HG03520 (cell line): ENCODE measurements at regions not wholly inside any gene's neighbourhood (a gene's known extent, or its start where the extent isn't known, plus 50 kb on each side); places are given as distances from the start of the nearest gene placed in this dataset.
"Not testable (repeated sequence)": the region's sequence is repeated elsewhere in the genome, so short reads cannot be mapped to it uniquely, and the experiment has no call there.

Source experiments
- ATAC-seq: cut with Tn5 transposase; IDR thresholded peaks from one replicate; pipeline ENCODE4 v1.9.1; 2021; ENCODE audit warnings: mild to moderate bottlenecking, moderate library complexity; ENCODE audit not compliant: unreplicated experiment

DNA sequence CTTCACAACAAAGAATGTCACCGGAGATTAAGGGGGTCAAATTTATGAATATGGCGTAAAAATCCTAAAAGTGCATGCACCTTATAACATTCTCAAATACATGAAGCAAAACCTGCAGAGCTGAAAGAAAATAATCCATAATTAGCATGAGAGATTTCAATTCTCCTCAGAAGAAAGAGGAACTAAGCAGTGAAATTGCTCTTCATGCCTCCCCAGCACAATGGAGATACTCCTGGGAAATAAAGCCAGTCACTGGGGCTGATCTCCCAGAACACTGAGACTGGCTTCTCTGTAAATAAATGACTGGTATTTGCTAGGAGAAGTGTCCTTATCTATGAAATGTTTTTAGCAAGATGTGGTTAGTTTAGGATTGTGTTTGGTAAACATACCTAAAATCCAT is 68.1 kb downstream of the GOLGA6L6 start:
- ATAC-seq: not testable (repeated sequence)

DNA sequence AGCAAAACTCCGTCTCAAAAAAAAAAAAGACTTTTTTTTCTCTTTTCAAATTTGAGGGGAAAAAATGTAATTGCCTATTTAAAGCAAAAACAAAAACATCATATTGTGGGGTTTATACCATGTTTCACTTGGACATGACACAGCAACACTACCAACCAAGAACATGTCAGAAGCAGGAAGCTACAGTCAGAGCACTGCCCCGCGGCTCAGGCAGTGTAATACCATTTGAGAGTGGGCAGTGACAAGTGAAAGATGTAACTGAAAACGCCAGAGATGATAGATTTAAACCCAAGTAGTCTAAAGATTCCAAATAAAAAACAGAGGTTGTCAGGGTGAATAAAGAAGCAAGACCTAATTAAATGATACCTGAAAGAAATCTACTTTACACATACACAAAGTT is 68.6 kb downstream of the GOLGA6L6 start:
- not testable (repeated sequence) for ATAC-seq

DNA sequence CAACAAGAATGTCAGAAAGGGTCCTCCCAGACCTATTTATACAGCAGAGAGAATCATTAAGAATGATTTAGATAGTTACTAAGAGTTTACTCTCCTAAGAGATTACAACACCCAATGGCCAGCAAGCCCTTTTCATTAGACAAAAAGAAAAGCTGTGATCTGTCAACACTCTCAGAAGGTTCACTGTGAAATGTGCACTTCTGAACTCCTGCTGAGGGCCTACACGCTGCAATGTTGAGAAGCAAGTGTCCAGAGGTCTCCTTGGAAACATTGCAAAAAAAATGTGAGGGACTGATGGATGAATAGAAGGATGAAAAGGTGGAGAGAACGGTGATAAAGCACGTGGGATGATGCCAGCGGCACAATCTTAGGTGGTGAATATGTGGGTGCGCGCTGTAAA is 70.8 kb downstream of the GOLGA6L6 start:
- ATAC-seq: not testable (repeated sequence)

DNA sequence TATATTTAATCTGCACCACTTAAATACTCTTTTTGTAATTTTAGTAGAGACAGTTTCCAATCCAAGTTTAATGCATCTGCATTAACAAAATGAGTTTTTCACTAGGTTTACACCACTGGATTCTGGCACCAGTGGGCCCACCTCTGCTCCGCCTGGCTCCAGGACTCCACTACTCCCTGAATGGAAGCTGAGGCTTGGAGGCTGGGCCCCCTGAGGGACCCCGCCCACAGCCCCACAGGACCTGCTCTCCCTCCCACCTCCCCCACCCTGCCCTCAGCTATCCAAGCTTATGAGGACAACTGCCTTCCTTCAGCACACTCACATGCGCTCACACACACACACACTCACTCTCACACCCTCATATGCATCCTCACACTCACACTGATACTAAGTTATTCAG is 100.5 kb downstream of the GOLGA6L6 start:
- not testable (repeated sequence) for ATAC-seq

DNA sequence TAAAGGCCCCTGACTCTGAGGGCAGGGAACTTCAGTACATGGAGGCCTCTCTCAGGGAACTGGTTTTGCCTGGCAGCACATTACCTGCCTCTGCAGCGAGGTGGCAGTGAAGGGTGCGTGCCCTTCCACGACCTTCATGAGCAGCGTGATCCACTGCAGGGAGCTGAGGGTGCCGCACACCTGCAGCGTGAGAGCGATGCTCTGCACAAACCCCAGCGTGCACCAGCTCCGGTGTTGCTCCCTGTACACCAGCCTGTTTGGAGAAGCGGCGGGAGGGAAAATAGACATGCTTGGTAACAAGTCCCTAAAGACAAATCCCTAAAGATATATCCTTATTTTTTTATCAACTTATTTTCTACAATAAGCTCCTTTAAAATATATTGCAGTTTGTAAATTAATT is 101.2 kb downstream of the GOLGA6L6 start:
- ATAC-seq: not testable (repeated sequence)

DNA sequence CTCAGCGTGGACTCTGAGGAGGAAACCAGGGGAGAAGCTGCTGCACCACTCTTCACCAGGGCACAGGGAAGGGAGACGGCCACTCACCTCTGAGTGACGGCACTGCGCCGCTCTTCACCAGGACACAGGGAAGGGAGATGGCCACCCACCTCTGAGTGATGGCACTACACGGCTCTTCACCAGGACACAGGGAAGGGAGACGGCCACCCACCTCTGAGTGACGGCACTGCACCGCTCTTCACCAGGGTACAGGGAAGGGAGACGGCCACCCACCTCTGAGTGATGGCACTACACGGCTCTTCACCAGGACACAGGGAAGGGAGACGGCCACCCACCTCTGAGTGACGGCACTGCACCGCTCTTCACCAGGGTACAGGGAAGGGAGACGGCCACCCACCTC is 102.5 kb downstream of the GOLGA6L6 start:
- not testable (repeated sequence) for ATAC-seq

DNA sequence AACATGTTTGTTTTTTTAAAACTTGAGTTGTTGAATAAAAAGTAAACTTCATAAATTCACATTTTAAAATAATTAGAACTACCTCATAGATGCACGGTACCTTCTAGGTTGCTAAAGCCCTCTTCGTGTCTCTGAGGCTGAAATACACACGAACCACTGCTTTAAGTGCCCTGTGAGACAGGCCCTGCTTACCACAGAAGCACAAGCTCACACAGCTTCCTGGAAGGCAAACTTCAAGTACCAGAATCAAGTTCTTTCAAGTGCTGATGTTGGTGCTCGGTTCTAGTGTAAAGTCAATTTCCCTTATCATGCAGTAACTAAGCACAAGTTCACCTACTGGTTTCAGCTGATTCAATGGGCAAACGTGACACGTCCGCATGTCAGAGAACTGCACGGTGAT is 103.3 kb downstream of the GOLGA6L6 start:
- ATAC-seq: not testable (repeated sequence)

DNA sequence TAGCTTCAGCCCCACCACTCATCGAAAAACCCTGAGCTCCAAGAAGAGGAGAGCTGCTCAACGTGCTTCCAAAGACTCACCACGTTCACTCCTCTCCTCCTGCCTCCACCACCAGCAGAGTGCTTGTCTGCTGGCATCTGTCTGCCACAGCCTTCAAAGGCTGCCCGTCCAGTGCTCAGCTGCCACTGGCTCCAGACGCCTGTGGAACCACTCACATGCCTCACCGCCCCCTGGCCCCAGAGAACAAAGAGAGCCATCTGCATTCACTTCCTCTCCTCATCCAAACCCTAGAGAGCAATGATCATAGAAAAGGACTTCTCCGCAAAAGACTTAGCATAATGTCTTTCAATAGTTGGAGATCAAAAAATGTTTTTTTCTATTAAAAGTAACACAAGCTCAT is 108.1 kb downstream of the GOLGA6L6 start:
- not testable (repeated sequence) for ATAC-seq

DNA sequence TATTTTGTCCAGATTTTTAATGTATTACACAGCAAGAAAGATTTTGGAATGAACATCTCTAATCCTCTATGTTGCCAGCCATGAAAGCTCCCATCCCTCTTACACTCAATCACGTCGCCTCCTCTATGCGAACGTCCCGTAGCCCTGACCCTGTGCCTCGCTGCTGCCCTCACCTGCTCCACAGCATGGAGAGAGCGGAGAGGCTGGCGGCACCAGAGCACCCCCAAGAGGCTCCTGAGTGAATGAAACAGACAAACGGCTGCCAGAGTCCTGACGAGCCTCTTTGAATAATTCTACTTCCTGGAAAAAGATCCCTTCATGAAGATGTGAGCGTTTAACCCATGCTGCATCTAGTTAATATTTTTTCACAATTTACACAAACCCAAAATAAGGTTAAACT is 111.1 kb downstream of the GOLGA6L6 start:
- not testable (repeated sequence) for ATAC-seq

DNA sequence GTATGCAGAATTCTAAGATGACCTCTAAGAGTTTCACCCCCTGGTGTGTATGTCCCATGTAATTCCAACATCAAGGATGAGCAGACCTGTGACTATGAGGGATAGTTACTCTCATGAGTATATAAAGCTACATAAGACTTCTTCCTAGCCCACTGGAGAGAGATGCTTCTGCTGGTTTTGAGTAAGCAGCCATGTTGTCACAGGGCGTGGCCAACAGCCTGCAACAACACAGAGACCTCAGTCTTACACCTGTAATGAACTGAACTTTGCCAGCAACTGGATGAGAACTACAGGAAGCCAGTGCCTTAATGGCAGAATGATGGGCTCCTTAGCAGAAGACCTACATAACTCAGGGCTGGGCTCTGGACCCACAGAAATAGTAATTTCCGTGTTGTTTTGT is 120.9 kb downstream of the GOLGA6L6 start:
- not testable (repeated sequence) for ATAC-seq

DNA sequence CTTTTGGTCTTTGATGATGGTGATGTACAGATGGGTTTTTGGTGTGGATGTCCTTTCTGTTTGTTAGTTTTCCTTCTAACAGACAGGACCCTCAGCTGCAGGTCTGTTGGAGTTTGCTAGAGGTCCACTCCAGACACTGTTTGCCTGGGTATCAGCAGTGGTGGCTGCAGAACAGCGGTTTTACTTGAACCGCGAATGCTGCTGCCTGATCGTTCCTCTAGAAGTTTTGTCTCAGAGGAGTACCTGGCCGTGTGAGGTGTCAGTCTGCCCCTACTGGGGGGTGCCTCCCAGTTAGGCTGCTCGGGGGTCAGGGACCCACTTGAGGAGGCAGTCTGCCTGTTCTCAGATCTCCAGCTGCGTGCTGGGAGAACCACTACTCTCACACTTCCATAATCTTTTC is 125.0 kb downstream of the GOLGA6L6 start:
- not testable (repeated sequence) for ATAC-seq

DNA sequence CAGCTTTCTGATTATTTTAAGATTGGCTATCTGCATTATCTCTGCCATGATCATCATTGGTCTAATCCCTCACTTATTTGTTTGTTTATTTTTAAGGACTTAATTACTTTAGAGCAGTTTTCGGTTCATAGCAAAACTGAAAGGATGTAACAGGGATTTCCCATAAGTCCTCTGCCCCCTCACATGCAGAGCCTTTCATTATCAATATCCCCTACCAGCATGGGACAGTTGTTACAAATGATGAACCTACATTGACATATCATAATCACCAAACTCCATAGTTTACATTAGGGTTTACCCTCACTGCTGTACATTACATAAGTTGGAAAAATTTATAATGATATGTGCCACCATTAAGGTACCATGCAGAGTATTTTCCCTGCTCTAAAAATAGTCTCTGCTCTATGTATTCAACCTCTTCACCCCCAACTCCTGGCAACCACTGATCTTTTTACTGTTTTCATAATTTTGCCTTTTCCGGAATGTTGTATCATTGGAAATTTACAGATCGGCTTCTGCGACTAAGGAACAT is 131.9 kb downstream of the GOLGA6L6 start:
- not testable (repeated sequence) for ATAC-seq

DNA sequence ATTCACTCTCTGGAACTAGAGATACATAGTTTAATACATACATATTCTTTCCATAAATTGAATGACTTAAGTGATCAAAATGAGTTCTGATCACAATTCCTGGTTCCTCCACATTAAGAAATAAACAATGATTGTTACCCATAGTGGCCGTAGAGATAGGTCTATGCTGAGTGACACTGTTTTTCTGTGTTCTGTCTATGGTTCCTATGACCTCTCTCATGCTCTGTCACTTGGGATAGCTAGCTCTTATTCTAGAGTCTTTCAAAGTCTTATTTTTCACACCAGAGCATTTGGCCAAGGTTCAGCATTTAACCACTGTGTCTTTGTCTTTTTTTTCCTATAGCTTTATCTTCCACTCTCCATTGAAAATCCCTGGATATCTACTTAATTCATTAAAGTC is 132.4 kb downstream of the GOLGA6L6 start:
- ATAC-seq: no peak

DNA sequence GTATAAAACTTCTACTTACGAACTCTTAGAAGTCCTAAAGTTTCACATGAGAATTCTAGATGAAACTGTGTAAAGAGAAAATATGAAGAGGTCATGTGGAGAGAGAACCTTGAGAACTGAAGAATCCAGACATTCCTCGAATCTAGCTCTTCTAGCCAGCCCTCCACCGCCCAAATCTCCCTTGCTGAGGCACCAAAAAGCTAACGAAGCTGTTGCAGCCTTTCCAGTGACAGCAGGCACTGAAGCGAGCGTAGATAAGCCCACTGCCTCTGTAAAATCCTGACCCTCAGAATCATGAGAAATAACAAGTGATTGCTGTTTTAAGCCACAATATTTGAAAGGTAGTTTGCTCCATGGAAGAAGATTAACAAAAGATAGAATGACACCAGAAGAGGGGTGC is 134.0 kb downstream of the GOLGA6L6 start:
- ATAC-seq: no peak

DNA sequence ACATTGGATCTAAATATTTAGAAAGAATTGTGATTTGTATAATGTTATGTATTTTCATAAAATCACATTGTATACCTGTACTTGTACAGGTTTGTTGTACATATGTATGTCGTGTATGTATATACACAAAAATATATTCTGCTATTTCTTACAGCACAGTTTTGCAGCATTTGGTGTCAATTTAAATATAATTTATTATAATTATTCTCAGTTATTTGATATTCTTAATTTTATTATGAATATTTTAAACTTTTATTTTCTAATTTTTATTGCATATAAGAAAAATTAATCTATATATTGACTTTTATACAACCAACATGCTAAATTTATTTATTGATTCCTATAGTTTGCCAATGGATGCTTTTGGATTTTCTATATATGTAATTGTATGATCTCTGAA is 137.0 kb downstream of the GOLGA6L6 start:
- ATAC-seq: not testable (repeated sequence)

DNA sequence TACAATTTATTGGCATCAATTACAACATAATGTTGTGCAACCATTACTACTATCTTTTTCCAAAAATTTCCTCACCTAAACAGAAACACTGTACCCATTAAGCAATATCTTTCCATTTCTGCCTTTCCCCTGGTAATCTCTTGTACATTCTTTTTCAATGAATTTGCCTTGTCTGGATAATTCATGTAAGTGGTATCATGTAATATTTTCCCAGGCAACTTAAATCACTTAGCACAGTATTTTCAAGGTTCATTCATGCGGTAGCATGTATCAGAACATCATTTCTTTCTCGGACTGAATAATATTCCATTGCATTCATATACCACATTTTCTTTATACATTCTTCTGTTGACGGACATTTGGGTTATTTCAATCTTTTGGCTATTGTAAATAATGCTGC is 139.0 kb downstream of the GOLGA6L6 start:
- not testable (repeated sequence) for ATAC-seq

DNA sequence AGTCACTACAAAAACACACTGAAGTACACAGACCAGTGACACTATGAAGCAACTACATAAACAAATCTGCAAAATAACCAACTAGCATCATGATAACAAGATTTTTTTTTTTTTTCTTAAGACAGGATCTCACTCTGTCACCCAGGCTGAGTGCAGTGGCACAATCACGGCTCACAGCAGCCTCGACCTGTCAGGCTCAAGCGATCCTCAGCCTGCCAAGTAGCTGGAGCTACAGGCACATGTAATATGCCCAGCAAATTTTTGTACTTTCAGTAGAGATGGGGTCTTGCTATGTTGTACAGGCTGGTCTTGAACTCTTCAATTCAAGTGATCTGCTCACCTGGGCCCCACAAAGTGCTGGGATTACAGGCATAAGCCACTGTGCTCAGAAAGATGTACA is 140.5 kb downstream of the GOLGA6L6 start:
- not testable (repeated sequence) for ATAC-seq

DNA sequence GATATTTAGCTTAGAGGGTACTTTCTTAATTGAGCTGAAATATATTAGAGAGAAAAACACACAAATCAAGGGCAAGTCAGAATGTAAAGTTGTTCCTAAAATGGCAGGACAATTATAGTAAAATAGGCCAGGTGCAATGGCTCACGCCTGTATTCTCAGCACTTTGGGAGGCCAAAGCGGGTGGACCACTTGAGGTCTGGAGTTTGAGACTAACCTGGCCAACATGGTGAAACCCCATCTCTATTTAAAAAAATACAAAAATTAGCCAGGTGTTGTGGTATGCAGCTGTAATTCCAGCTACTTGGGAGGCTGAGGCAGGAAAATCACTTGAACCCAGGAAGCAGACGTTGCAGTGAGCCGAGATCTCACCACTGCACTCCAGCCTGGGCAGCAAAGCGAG is 142.9 kb downstream of the GOLGA6L6 start:
- not testable (repeated sequence) for ATAC-seq

DNA sequence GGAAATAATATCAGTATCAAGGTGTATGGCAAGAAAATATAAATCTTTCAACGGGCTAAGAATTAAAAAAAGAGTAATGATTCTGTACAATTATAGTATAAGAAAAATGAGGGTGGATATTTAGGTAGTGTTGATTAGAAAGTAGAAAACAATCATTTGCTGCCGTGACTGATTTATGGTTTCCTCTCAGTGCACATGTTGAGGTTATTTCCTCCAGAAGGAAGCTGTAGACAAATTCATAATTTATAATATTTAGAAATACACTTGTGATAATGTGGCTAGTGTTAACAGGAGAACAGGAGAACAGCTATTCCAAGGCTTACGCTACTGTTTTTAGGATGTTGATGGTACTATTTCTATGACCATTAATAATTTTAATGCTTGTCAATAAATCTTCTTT is 153.4 kb downstream of the GOLGA6L6 start:
- ATAC-seq: not testable (repeated sequence)

DNA sequence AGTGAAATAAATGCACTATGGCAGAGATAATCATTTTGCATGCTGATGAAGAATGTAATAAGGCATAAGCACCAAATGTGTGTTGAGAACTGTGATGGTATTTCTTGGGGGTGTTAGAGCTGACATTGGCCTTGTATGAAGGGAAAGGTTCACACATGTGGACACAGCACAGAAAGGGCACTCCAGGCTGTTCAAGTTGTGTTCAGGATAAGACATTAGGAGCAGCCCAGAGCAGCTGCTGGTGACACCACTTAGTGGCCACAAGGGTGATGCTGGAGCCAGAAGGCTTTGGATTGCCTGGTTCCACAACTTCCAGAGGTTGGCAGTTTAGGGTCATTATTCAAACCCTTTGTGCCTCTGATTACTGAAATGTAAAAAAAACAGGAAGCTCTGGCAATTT is 155.4 kb downstream of the GOLGA6L6 start:
- no peak for ATAC-seq

DNA sequence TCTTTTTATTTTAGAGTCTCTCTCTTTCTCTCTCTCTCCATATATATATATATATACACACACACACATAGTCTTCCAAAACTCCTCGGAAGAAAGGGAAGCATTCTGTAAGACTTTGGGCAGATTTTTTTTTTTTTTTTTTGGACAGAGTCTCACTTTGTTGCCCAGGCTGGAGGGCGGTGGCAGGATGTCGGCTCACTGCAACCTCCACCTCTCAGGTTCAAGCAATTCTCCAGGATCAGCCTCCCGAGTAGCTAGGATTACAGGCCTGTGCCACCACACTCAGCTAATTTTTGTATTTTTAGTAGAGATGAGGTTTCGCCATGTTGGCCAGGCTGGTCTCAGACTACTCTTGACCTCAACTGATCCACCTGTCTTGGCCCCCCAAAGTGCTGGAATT is 161.4 kb downstream of the GOLGA6L6 start:
- ATAC-seq: not testable (repeated sequence)

DNA sequence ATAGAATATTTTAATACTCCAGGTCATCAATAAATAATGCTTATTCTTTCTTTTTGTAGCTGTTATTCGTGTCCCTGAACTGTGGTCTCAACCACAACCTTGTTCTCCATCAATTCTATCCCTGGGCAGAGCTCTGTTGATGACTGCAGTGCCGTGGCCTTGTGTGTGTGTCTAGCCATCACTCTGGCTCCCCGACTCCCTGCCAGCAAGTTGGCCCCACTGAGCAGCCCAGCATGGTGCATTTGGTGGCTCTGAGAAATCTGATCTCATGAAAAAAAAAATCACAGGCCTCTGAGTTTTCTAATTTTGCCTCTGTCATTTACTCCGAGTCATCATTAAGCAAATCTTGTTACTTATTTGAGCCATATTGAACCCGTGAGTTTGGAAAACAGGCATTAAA is 164.7 kb downstream of the GOLGA6L6 start:
- no peak for ATAC-seq

DNA sequence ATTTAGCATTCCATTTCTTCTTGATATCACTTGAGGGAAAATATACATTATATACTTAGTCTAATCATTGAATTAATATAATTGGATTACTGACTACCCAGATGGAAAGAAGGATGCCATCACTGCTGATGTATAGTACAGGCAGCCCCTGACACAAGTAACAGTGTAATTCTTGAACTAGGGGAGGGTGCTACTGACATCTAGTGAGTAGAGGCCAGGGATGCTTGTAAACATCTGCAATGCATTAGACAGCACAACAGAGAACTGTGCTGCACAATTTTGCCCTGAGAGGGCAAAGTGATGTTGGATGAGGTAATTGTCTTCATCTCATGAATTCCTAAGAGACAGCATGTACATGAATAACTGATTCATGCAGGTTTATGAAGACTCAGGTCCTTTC is 169.2 kb downstream of the GOLGA6L6 start:
- ATAC-seq: not testable (repeated sequence)
